HepG2 (cell line): ENCODE measurements at regions not wholly inside any gene's neighbourhood (a gene's known extent, or its start where the extent isn't known, plus 50 kb on each side); places are given as distances from the start of the nearest gene placed in this dataset.

Source experiments
- ATAC-seq: fragments of 200-7000 bp; cut with Tn5 transposase; 3 replicates; pipeline ENCODE4 v1.9.1; 2020; ENCODE audit warnings: mild to moderate bottlenecking, moderate library complexity
- BruUV-seq: library from RNA; stranded (reverse); fragments of 400-500 nt; replicated peaks from 2 replicates; lab custom pipeline; 2021; lab: Mats Ljungman, UMichigan
- CTCF ChIA-PET: fragments of 300-600 bp; formaldehyde crosslinking; extraction: SDS; loops from one replicate; lab custom pipeline; 2021; ENCODE audit warnings: low total read pairs, inconsistent platforms, low intra/inter-chr PET ratio; lab: Yijun Ruan, JAX
- POLR2A ChIA-PET: fragments of 350-600 bp; sonication (Branson Sonifier 250); formaldehyde crosslinking; loops from one replicate; lab custom pipeline; 2020; ENCODE audit warnings: antibody characterized with exemption, inconsistent platforms; lab: Yijun Ruan, JAX
- DNase-seq: peaks from one replicate; pipeline ENCODE4 v3.0.0-alpha.2; 2015; ENCODE audit warnings: low spot score
- FAIRE-seq: peaks from 3 replicates; lab custom pipeline; 2011; peaks lifted over from hg19 to GRCh38; lab: Jason Lieb, UNC
- H2AFZ ChIP-seq: one replicate; pipeline ENCODE4 v1.6.1; 2011; ENCODE audit warnings: low read length, inconsistent platforms
- H3K27ac ChIP-seq: fragments of 300-600 bp; 3 replicates; pipeline ENCODE4 v1.8.0; 2011; ENCODE audit warnings: mixed run types, mild to moderate bottlenecking, mixed read lengths, low read length, inconsistent platforms; ENCODE audit not compliant: insufficient read depth; ENCODE audit errors: extremely low read length
- H3K27me3 ChIP-seq, 2 experiments: fragments of 200-600 bp in 1 of 2; 2 replicates in 1 of 2; 3 replicates in 1 of 2; pipeline versions ENCODE4 v1.6.0 to v1.8.0; 2011; ENCODE audit warnings: low read length in 2 of 2, mild to moderate bottlenecking in 2 of 2, moderate library complexity in 2 of 2, inconsistent platforms in 1 of 2; ENCODE audit not compliant: insufficient read depth in 2 of 2, control insufficient read depth in 1 of 2
- H3K36me3 ChIP-seq, 2 experiments: fragments of 200-600 bp in 1 of 2; replicated peaks in 1 of 2; 2 replicates in 1 of 2; 3 replicates in 1 of 2; pipeline versions ENCODE4 v1.5.1 to v1.8.0; 2011; ENCODE audit warnings: low read length in 2 of 2, inconsistent platforms in 1 of 2; ENCODE audit not compliant: insufficient read depth in 2 of 2, control insufficient read depth in 1 of 2
- H3K4me1 ChIP-seq: 2 replicates; pipeline ENCODE4 v1.5.1; 2012; ENCODE audit warnings: low read length, inconsistent platforms; ENCODE audit not compliant: insufficient read depth
- H3K4me2 ChIP-seq: 2 replicates; pipeline ENCODE4 v1.6.0; 2011; ENCODE audit warnings: low read depth, low read length, inconsistent platforms
- H3K4me3 ChIP-seq, 3 experiments: fragments of 200-600 bp in 1 of 3; sonication (generic), shearing (Covaris generic) in 1 of 3; replicated peaks in 1 of 3; 2 replicates each; pipeline ENCODE4 v1.5.1; 2011 to 2016; ENCODE audit warnings: low read length in 3 of 3, inconsistent platforms in 2 of 3, low read depth in 2 of 3, mild to moderate bottlenecking in 2 of 3, control low read depth in 1 of 3, mixed read lengths in 1 of 3; ENCODE audit not compliant: insufficient read depth in 1 of 3
- H3K79me2 ChIP-seq: one replicate; pipeline ENCODE4 v1.6.1; 2011; ENCODE audit warnings: low read length, inconsistent platforms; ENCODE audit not compliant: insufficient read depth
- H3K9ac ChIP-seq: 2 replicates; pipeline ENCODE4 v1.6.0; 2011; ENCODE audit warnings: mild to moderate bottlenecking, low read depth, low read length, inconsistent platforms; ENCODE audit not compliant: insufficient read depth
- H3K9me3 ChIP-seq: 2 replicates; pipeline ENCODE4 v1.5.1; 2012; ENCODE audit warnings: mild to moderate bottlenecking, low read length
- H4K20me1 ChIP-seq: 2 replicates; pipeline ENCODE4 v1.6.0; 2011; ENCODE audit warnings: inconsistent platforms, mild to moderate bottlenecking, low read length, moderate library complexity; ENCODE audit not compliant: insufficient read depth
- BCLAF1 ChIP-seq: fragments of 450-650 bp; IDR thresholded peaks from 2 replicates; pipeline ENCODE4 v1.6.1; 2017; ENCODE audit warnings: mild to moderate bottlenecking
- GLI4 ChIP-seq: sonication (generic); formaldehyde crosslinking; IDR thresholded peaks from 2 replicates; pipeline ENCODE4 v1.5.1; 2020; ENCODE audit warnings: missing genetic modification reagents, mild to moderate bottlenecking, moderate library complexity, borderline replicate concordance
- HNRNPUL1 ChIP-seq: fragments of 200-400 bp; formaldehyde crosslinking; IDR thresholded peaks from 2 replicates; pipeline ENCODE4 v1.6.1; 2017; ENCODE audit warnings: low read depth, mild to moderate bottlenecking, low read length, moderate library complexity
- SIN3B ChIP-seq: fragments of 150-350 bp; IDR thresholded peaks from 2 replicates; pipeline ENCODE4 v1.6.1; 2014; ENCODE audit warnings: low read length
- SRSF4 ChIP-seq: fragments of 200-400 bp; formaldehyde crosslinking; IDR thresholded peaks from one replicate; pipeline ENCODE4 v1.6.1; 2018; ENCODE audit warnings: mild to moderate bottlenecking, low read depth, low read length, moderate library complexity; ENCODE audit not compliant: poor library complexity, severe bottlenecking
- SUZ12 ChIP-seq: fragments of 150-350 bp; IDR thresholded peaks from 2 replicates; pipeline ENCODE4 v1.6.1; 2014; ENCODE audit warnings: low read depth, low read length
- TBP ChIP-seq: sonication (generic); formaldehyde crosslinking; IDR thresholded peaks from 2 replicates; pipeline ENCODE4 v1.5.0; 2020; ENCODE audit warnings: missing genetic modification reagents
- TSC22D2 ChIP-seq: sonication (generic); formaldehyde crosslinking; IDR thresholded peaks from 2 replicates; pipeline ENCODE4 v1.5.1; 2020; ENCODE audit warnings: missing genetic modification reagents, mild to moderate bottlenecking, borderline replicate concordance
- ZBTB33 ChIP-seq: sonication (generic); formaldehyde crosslinking; IDR thresholded peaks from 2 replicates; pipeline ENCODE4 v1.4.0; 2020; ENCODE audit warnings: missing genetic modification reagents
- ZBTB7A ChIP-seq: sonication (generic); formaldehyde crosslinking; IDR thresholded peaks from 2 replicates; pipeline ENCODE4 v1.8.0; 2022; ENCODE audit warnings: mild to moderate bottlenecking, missing genetic modification reagents
- ZNF781 ChIP-seq: sonication (generic); formaldehyde crosslinking; IDR thresholded peaks from 2 replicates; pipeline ENCODE4 v1.5.1; 2020; ENCODE audit warnings: borderline replicate concordance, mild to moderate bottlenecking, missing genetic modification reagents; ENCODE audit errors: not compliant biosample characterization
- WGBS: methylation state at CpG from one replicate; pipeline ENCODE4 v1.1.6; 2017; ENCODE audit warnings: low lambda C conversion rate; 5-methylcytosine and 5-hydroxymethylcytosine counted together
- in situ Hi-C: cut with HindIII; loops from 2 replicates; pipeline ENCODE4 v1.10.0; 2017; ENCODE audit warnings: low pct_unique_long_range_greater_than_20kb; ENCODE audit not compliant: extremely low pct_ligation_motif_present
- intact Hi-C: fragments of 100-400 bp; cut with micrococcal nuclease; formaldehyde crosslinking; loops from one replicate; pipeline ENCODE4 v1.10.0; 2022; ENCODE audit not compliant: unreplicated experiment

GRCh38 chr6:140160494-140160893, 786.0 kb upstream of the CITED2 start (continued):
- TF ChIP-seq ZBTB33 (CRISPR knock-in tag) (no peak), SRSF4 (no peak), BCLAF1 (no peak), HNRNPUL1 (no peak), TBP (CRISPR knock-in tag) (no peak), SUZ12 (no peak), GLI4 (CRISPR knock-in tag) (no peak), ZBTB7A (CRISPR knock-in tag) (no peak), SIN3B (no peak), ZNF781 (no peak)

GRCh38 chr6:140156131-140156530, 781.7 kb upstream of the CITED2 start:
- FAIRE-seq = no peak
- no peaks in the 10 kb centered on the region for H4K20me1 ChIP-seq
- H3K9ac ChIP-seq = no peak overlapping the region
- POLR2A ChIA-PET = no interaction called here
- no peak overlapping the region for H3K4me2 ChIP-seq
- in situ Hi-C loops (no loop called here), intact Hi-C loops (no loop called here)
- ATAC-seq = no peak
- peaks cover 72% of the 10 kb centered on the region for H3K9me3 ChIP-seq
- CTCF ChIA-PET = no interaction called here
- no peak overlapping the region for H3K4me3 ChIP-seq
- no peaks in the 10 kb centered on the region for H3K79me2 ChIP-seq
- no peak overlapping the region for H3K27ac ChIP-seq
- no peaks in the 10 kb centered on the region for H3K4me1 ChIP-seq
- no peak for DNase-seq
- H3K27me3 ChIP-seq = no peaks in the 10 kb centered on the region
- H2AFZ ChIP-seq = no peak overlapping the region
- 9% methylated on average over 6 of the region's 6 CpGs for WGBS
- no TSS peak for BruUV-seq
- TF ChIP-seq TSC22D2 (CRISPR knock-in tag) = no peak
- H3K36me3 ChIP-seq = no peaks in the 10 kb centered on the region
